Inflammatory macrophage (primary cell): ENCODE measurements at regions not wholly inside any gene's neighbourhood (a gene's known extent, or its start where the extent isn't known, plus 50 kb on each side); places are given as distances from the start of the nearest gene placed in this dataset.

Experiments
- DNase-seq, 2 donors: peaks; one replicate each; pipeline ENCODE4 v3.0.0-alpha.2; 2020 to 2022

DNA sequence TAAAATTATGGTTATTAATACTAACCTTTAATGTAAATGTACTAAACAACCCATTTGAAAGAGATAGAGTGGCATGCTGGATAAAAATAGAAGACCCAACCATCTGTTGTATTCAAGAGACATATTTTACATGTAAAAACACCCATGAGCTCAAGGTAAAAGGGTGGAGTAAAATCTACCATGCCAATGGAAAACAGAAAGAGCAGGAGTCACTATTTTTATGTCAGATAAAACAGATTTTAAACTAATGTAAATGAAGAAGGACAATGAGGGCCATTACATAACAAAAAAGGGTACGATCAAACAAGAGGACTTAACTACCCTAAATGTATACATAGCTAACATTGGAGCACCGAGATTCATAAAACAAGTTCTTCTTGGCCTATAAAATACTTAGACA lies 66.3 kb downstream of the ITM2A start:
- DNase-seq: no peak

DNA sequence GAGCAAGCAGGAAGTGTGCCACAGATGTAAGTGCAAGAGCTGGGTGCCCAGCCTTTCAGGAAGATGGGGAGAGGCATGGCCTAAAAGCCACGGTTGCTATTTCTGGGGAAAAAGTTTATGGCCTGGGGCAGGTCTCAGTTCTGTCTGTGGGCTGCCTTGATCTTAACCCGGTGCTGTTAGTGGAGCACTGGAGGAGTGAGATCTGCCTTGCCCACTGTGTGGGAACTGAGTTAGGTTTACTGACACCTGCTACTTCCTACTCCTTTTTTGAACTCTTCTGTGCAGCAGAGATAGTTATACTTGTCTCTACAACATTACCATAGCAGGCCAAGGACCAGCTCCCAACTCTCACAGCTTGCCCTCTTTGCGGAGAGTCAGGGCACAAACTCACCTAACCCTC lies 76.5 kb downstream of the ITM2A start:
- no peak for DNase-seq

DNA sequence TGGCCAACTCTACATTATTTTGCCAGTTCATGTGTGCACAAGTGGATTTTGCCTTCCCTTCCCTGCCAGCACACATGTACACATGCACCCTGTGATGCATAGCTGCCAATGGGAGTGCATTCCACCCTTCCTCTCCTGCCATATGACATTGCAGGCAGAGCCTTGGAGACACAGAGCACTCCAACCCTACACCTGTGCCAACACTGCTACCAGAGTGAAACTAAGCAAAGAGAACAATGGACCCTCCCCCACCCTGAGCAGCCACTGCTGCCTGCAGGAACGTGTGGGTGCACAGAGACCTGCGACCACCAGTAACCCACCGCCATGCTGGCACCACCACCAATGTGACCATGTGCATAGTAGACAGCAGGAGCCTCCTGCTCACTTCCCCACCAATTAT lies 78.4 kb downstream of the ITM2A start:
- DNase-seq: no peak

DNA sequence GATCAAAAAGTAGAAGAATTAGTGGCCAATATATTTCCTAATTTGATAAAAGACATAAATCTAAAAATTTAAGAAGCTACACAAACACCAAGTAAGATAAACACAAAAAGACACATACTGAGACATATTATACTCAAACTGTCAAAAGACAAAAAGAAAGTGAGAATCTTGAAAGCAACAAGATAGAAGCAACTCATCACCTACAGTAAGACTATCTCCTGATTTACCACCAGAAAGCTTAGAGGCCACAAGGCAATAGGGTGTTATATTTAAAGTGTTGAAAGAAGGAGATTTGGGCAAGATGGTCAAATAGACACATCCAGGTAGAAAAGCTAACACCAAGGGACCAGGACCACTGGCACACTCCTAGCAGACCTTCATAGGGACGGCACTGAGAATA lies 79.4 kb downstream of the ITM2A start:
- no peak for DNase-seq

DNA sequence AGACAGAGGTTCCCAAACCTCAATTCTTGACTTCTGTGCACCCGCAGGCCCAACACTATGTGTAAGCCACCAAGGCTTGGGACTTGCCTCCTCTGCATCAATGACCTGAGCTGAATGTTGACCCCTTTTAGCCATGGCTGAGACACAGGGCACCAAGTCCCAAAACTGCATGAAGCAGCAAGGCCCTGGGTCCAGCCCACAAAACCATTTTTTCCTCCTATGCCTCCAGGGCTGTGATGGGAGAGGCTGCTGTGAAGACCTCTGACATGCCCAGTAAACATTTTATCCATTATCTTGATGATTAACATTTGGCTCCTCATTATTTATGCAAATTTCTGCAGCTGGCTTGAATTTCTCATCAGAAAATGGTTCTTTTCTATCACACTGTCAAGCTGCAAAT lies 85.4 kb downstream of the ITM2A start:
- DNase-seq: no peak

DNA sequence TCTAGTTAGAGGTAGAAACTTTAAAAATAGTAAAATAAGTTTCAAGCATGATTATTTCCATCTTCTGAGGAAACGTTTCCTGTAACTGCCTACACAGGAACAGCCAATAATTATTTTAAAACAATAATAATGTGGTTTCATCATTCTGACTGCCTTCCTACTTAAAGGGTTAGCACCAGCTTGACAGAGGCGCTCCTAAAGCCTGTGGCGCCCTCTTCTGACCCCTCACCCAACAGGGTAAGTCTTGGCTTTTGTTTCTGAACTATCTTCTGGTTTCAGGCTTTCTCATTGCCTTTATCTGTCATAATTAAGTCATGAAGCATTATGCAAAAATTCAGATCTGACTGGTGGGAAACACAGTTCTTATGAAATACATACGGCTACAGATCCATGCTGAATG lies 96.7 kb downstream of the ITM2A start:
- DNase-seq: peak; percentile 35 to 62

DNA sequence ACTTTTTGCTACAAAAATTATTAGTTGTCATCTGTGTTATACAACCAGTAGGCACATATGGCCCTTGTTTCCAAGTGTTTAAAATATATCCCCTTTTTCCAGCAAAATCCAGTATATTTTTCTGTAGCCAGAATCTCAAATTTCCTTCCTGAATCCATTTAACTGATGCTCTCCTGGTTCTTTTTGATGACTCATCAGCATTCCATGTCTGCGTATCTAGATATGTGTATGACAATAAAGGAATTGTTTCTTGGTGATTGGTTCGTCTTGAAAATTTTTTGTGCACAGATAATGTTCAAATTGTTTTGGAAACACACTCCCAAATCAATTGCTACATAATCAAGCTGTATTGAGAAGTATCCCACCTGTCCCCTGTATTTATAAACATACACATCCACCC lies 98.3 kb downstream of the ITM2A start:
- no peak for DNase-seq

DNA sequence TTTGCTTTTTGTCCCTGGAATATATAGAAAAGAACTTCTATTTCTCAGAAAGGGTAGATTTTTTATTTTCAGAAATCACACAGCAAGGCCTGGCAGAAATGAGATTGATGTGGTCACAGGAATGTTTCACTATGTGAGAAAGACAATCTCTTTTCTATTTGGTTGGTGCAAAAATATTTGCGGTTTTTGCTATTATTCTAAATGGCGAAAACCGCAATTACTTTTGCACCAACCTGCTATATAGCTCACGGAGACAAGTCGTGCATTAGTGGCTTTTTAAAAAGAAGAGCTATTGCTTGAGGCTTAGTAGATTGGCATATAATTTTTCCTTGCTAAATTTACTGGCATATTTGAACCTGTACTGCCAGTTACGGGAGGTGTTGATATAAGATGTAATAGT lies 100.4 kb downstream of the ITM2A start:
- DNase-seq: no peak

DNA sequence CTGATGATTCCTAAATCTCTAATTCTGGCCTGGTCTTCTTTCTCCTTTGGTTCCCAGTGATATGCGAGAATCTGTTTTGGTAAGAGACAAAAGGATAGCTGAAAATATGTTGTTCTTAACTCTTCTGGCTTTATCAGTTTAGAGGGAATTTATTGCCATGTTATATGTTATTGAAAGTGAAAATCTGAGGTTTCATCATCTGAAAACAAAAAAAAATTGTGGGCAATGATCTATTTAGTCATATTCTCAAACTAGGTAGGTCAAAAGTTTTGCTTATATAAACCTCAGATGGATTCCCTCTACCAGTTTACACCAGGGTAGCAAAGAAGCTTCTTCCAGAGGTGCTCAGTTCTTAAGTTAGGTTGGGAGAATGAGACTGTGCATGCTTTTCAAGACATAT lies 103.6 kb downstream of the ITM2A start:
- no peak for DNase-seq

DNA sequence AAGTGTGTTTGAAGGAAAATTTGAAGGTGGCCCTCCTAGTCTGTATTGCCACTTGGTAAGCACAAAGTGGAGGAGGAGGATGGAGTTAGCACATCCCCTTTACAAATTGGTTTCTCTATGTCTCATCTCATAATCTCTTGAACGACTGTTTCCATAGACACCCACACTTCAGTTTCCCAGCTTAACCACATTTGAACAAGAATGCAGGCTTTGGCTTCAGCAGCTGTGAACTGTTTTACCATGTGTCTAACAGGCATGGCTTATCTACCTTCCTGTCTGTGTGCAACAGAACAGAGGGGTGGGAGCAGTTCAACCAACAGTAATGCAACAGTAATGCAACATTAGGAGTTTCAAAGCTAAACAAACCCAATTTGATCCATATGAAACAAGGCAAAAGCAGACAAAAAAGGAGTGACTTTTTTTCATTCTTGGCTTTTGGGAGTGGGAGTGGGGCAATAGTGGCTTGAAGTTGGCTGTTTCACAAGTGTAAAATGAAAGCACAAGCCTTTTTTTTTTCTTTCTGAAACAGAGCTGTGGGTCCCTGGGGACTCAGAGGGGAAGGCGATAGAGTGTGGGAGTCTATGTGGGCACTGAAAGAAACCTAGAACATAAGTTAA lies 108.0 kb downstream of the ITM2A start:
- peak; percentile 20 to 36 for DNase-seq

DNA sequence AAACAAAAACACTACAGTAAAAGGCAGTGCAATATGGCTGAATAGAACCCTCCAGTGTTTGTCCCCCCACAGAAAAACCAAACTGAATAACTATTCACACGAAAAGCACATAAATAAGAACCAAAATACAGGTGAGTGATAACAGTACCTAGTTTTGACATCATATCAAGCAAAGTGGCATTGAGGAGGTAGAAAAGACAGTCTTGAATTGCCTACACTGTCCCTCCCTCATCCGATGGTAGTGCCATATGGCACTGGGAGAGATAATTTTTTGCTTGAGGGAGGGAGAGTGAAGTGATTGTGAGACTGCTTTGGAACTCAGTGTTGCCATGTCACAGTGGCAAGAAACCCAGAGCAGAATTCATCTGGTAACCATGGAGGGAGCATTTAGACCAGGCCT lies 99.2 kb downstream of the GPR174 start:
- no peak for DNase-seq

DNA sequence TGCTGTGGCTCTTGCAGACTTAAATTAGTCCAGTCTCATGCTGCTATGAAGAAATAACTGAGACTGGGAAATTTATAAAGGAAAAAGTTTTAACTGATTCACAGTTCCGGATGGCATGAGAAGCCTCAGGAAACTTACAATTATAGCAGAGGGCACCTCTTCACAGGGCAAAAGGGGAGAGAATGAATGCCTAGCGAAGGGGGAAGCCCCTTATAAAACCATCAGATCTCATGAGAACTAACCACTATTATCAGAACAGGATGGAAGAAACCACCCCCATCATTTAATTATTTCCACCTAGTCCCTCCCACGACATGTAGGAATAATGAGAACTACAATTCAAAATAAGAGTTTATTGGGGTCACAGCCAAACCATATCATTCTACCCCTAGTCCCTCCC lies 91.4 kb downstream of the GPR174 start:
- DNase-seq: no peak

DNA sequence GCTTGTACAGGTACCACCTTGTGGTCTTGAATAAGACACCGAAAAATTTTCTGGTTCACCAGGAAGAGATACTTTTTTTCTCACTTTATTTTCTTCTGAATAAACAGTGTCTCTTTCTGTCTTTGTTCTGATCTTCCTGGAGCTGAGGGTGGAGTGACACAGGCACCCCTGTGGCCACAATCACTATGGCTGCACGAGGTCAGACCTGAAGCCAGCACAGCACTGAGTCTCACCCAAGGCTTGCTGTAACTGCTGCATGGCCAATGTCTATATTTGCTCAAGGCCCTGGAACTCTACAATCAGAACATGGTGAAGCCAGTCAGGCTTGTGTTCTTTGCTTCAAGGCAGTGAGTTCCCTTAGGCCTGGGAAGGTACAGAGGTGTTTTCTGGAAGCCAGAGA lies 87.2 kb downstream of the GPR174 start:
- no peak for DNase-seq
